H1 (cell line): ENCODE measurements at regions not wholly inside any gene's neighbourhood (a gene's known extent, or its start where the extent isn't known, plus 50 kb on each side); places are given as distances from the start of the nearest gene placed in this dataset.
A peak's percentile ranks its signal among the peaks of the same experiment; 100 is the strongest.

Experiments
- CTCF ChIA-PET: fragments of 300-600 bp; sonication (Branson Sonifier 250); formaldehyde crosslinking; loops from one replicate; lab custom pipeline; 2021; ENCODE audit not compliant: partially characterized antibody; lab: Charles Lee
- POLR2A ChIA-PET: fragments of 300-600 bp; sonication (Branson Sonifier 250); formaldehyde crosslinking; loops from one replicate; lab custom pipeline; 2021; ENCODE audit warnings: inconsistent platforms; ENCODE audit not compliant: partially characterized antibody; lab: Charles Lee
- DNase-seq, 2 experiments: peaks; one replicate each; pipeline versions ENCODE4 v3.0.0 to v3.0.0-alpha.2; 2010 to 2022; ENCODE audit warnings: low spot score in 2 of 2, low read depth in 1 of 2, mixed read lengths in 1 of 2
- FAIRE-seq: peaks from 2 replicates; lab custom pipeline; 2011; peaks lifted over from hg19 to GRCh38; lab: Jason Lieb, UNC
- H2AFZ ChIP-seq: 2 replicates; pipeline ENCODE4 v1.8.1; 2012; ENCODE audit warnings: low read length, inconsistent platforms
- H2AK5ac ChIP-seq: 2 replicates; pipeline ENCODE4 v1.6.1; 2013; ENCODE audit warnings: low read depth, low read length
- H2BK120ac ChIP-seq: replicated peaks from 2 replicates; pipeline ENCODE3; 2013; ENCODE audit warnings: low read depth, low read length, inconsistent platforms
- H2BK12ac ChIP-seq: 2 replicates; pipeline ENCODE4 v1.6.1; 2013; ENCODE audit warnings: low read depth, low read length
- H2BK15ac ChIP-seq: 2 replicates; pipeline ENCODE4 v1.6.1; 2013; ENCODE audit warnings: low read length
- H2BK20ac ChIP-seq: 2 replicates; pipeline ENCODE4 v1.6.1; 2013; ENCODE audit warnings: low read length
- H2BK5ac ChIP-seq: 2 replicates; pipeline ENCODE4 v1.6.1; 2013; ENCODE audit warnings: low read depth, low read length
- H3K14ac ChIP-seq: 2 replicates; pipeline ENCODE4 v1.6.1; 2013; ENCODE audit warnings: inconsistent platforms; ENCODE audit not compliant: insufficient read length
- H3K18ac ChIP-seq: 2 replicates; pipeline ENCODE4 v1.6.1; 2013; ENCODE audit warnings: low read length; ENCODE audit errors: extremely low read depth
- H3K23ac ChIP-seq: 2 replicates; pipeline ENCODE4 v1.6.1; 2013; ENCODE audit warnings: inconsistent platforms; ENCODE audit not compliant: insufficient read length
- H3K23me2 ChIP-seq: 2 replicates; pipeline ENCODE4 v1.6.1; 2013; ENCODE audit warnings: low read depth, low read length
- H3K27ac ChIP-seq: 2 replicates; pipeline ENCODE4 v1.6.1; 2011; ENCODE audit warnings: low read depth, low read length, inconsistent platforms
- H3K27me3 ChIP-seq, 4 experiments: replicated peaks in 1 of 4; 1 replicate in 1 of 4; 2 replicates in 3 of 4; pipeline versions ENCODE4 v1.6.1 to v1.8.1; 2011 to 2013; ENCODE audit warnings: low read length in 3 of 4, mild to moderate bottlenecking in 3 of 4, inconsistent platforms in 2 of 4, mixed read lengths in 2 of 4, moderate library complexity in 1 of 4; ENCODE audit not compliant: control insufficient read depth in 3 of 4, insufficient read depth in 3 of 4; ENCODE audit errors: extremely low read depth in 1 of 4
- H3K36me3 ChIP-seq, 4 experiments: 2 replicates each; pipeline versions ENCODE4 v1.6.1 to v1.8.1; 2011 to 2013; ENCODE audit warnings: mild to moderate bottlenecking in 4 of 4, low read length in 3 of 4, moderate library complexity in 2 of 4, control low read depth in 1 of 4, inconsistent platforms in 1 of 4; ENCODE audit not compliant: insufficient read depth in 4 of 4, control insufficient read depth in 2 of 4
- H3K4ac ChIP-seq: replicated peaks from 2 replicates; pipeline ENCODE3; 2013; ENCODE audit warnings: low read length, low read depth, mixed read lengths, inconsistent platforms; ENCODE audit not compliant: insufficient read length
- H3K4me1 ChIP-seq, 4 experiments: replicated peaks in 1 of 4; 1 replicate in 1 of 4; 2 replicates in 3 of 4; pipeline versions ENCODE4 v1.6.1 to v1.8.1; 2011 to 2013; ENCODE audit warnings: low read length in 3 of 4, inconsistent platforms in 2 of 4, mixed read lengths in 1 of 4; ENCODE audit not compliant: insufficient read depth in 4 of 4, control insufficient read depth in 3 of 4
- H3K4me2 ChIP-seq, 2 experiments: 2 replicates each; pipeline versions ENCODE4 v1.6.1 to v1.8.1; 2011 to 2013; ENCODE audit warnings: low read depth in 2 of 2, low read length in 2 of 2, control low read depth in 1 of 2, inconsistent platforms in 1 of 2, mild to moderate bottlenecking in 1 of 2; ENCODE audit not compliant: insufficient read depth in 1 of 2
- H3K4me3 ChIP-seq, 4 experiments: fragments of 200-600, 300-600 bp in 1 of 4; sonication (generic), shearing (Covaris generic), sonication (Bioruptor Twin) in 1 of 4; 2 replicates each; pipeline versions ENCODE4 v1.5.1 to v1.8.1; 2011 to 2016; ENCODE audit warnings: low read length in 4 of 4, low read depth in 3 of 4, control low read depth in 2 of 4, inconsistent platforms in 2 of 4, mild to moderate bottlenecking in 2 of 4, mixed read lengths in 1 of 4, moderate library complexity in 1 of 4; ENCODE audit not compliant: insufficient read depth in 2 of 4; ENCODE audit errors: extremely low read depth in 1 of 4
- H3K56ac ChIP-seq: replicated peaks from 2 replicates; pipeline ENCODE3; 2013; ENCODE audit warnings: low read depth, mild to moderate bottlenecking, mixed read lengths, low read length, inconsistent platforms; ENCODE audit not compliant: insufficient read length
- H3K79me1 ChIP-seq: 2 replicates; pipeline ENCODE4 v1.6.1; 2013; ENCODE audit warnings: low read depth, low read length, control low read depth
- H3K79me2 ChIP-seq, 2 experiments: 2 replicates each; pipeline versions ENCODE4 v1.6.1 to v1.8.1; 2012 to 2013; ENCODE audit warnings: low read length in 2 of 2, mild to moderate bottlenecking in 2 of 2, inconsistent platforms in 1 of 2; ENCODE audit not compliant: insufficient read depth in 2 of 2, control insufficient read depth in 1 of 2
- H3K9ac ChIP-seq, 4 experiments: replicated peaks in 1 of 4; 1 replicate in 1 of 4; 2 replicates in 3 of 4; pipeline versions ENCODE4 v1.6.1 to v1.8.1; 2011 to 2013; ENCODE audit warnings: low read depth in 3 of 4, low read length in 3 of 4, control low read depth in 2 of 4, mild to moderate bottlenecking in 2 of 4, moderate library complexity in 2 of 4, inconsistent platforms in 1 of 4; ENCODE audit errors: extremely low read depth in 1 of 4
- H3K9me3 ChIP-seq, 2 experiments: 2 replicates each; pipeline versions ENCODE4 v1.6.1 to v1.8.1; 2012 to 2013; ENCODE audit warnings: mild to moderate bottlenecking in 2 of 2, moderate library complexity in 2 of 2, control low read depth in 1 of 2, inconsistent platforms in 1 of 2, low read depth in 1 of 2, low read length in 1 of 2, mixed read lengths in 1 of 2; ENCODE audit not compliant: insufficient read depth in 2 of 2
- H4K20me1 ChIP-seq, 2 experiments: replicated peaks in 1 of 2; 2 replicates each; pipeline versions ENCODE3 to v1.8.1; 2011 to 2013; ENCODE audit warnings: inconsistent platforms in 2 of 2, low read length in 2 of 2, mild to moderate bottlenecking in 1 of 2; ENCODE audit not compliant: insufficient read depth in 2 of 2, control insufficient read depth in 1 of 2
- H4K5ac ChIP-seq: 2 replicates; pipeline ENCODE4 v1.6.1; 2013; ENCODE audit warnings: low read length, low read depth, mixed read lengths, inconsistent platforms; ENCODE audit not compliant: insufficient read length
- H4K8ac ChIP-seq: 2 replicates; pipeline ENCODE4 v1.8.0; 2013; ENCODE audit warnings: mild to moderate bottlenecking, moderate library complexity, low read length, inconsistent platforms; ENCODE audit not compliant: insufficient read depth; ENCODE audit errors: extremely low read depth
- H4K91ac ChIP-seq: replicated peaks from 2 replicates; pipeline ENCODE3; 2013; ENCODE audit warnings: low read length, mixed read lengths, inconsistent platforms; ENCODE audit not compliant: insufficient read length
- RBBP5 ChIP-seq: IDR thresholded peaks from 2 replicates; pipeline ENCODE4 v1.7.1; 2012; ENCODE audit warnings: low read depth, mild to moderate bottlenecking, inconsistent platforms, low read length, moderate library complexity, borderline replicate concordance
- SAP30 ChIP-seq: fragments of 300-600 bp; sonication (generic); IDR thresholded peaks from 2 replicates; pipeline ENCODE4 v1.7.1; 2012; ENCODE audit warnings: low read length, moderate library complexity, mild to moderate bottlenecking, inconsistent platforms; ENCODE audit not compliant: insufficient read depth, insufficient replicate concordance
- SUZ12 ChIP-seq: fragments of 200-600 bp; sonication (generic); IDR thresholded peaks from 2 replicates; pipeline ENCODE4 v1.6.1; 2012; ENCODE audit warnings: mild to moderate bottlenecking, inconsistent platforms, low read length, moderate library complexity, mixed read lengths
- TAF1 ChIP-seq: IDR thresholded peaks from 2 replicates; pipeline ENCODE4 v1.6.1; 2011; ENCODE audit warnings: mild to moderate bottlenecking, low read depth, low read length
- WGBS, 2 experiments: shearing (Covaris generic) in 1 of 2; methylation state at CpG; one replicate each; pipeline versions ENCODE4 v1.1.6 to v1.1.7; 2013 to 2015; ENCODE audit warnings: low lambda C conversion rate in 2 of 2, mixed read lengths in 2 of 2, inconsistent platforms in 1 of 2, low coverage in 1 of 2, missing lambda C conversion rate in 1 of 2; ENCODE audit not compliant: insufficient replicate concordance in 2 of 2, insufficient coverage in 1 of 2, insufficient read length in 1 of 2; ENCODE audit errors: extremely low coverage in 1 of 2, missing lambda C conversion rate in 1 of 2; 5-methylcytosine and 5-hydroxymethylcytosine counted together

DNA sequence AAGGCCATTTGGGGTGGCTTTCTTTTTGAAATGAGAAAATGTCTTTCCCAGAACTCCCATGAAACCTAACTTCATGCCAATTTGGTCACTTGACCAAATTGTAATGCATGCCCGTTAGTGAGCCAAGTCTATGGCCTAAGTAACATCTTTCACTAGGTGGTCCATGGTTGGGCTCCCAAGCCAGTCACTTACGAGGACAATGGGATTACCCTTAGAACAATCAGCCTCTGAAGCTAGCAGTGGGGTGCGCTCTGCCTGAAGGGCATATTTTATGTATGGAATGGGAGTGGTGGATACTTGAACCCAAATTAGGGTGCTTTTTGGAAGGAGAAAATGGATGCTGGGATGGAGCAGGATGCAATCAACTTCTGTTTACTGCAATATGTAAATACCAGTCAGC, 127.4 kb upstream of the GOLIM4 start:
- no peak for DNase-seq
- no peak overlapping the region for H4K5ac ChIP-seq
- no peak overlapping the region for H2BK12ac ChIP-seq
- no peak overlapping the region for H3K9ac ChIP-seq
- H3K27ac ChIP-seq = no peak overlapping the region
- no peak overlapping the region for H2BK120ac ChIP-seq
- H3K27me3 ChIP-seq = no peaks in the 10 kb centered on the region
- no peaks in the 10 kb centered on the region for H3K79me1 ChIP-seq
- H2BK15ac ChIP-seq = no peak overlapping the region
- no peaks in the 10 kb centered on the region for H3K79me2 ChIP-seq
- H3K18ac ChIP-seq = no peak overlapping the region
- H3K36me3 ChIP-seq = no peaks in the 10 kb centered on the region
- no peak overlapping the region for H3K56ac ChIP-seq
- H2BK20ac ChIP-seq = no peak overlapping the region
- H3K9me3 ChIP-seq = no peaks in the 10 kb centered on the region
- ChIA-PET CTCF (interaction anchor here (1.7 to 4.0 kb wide), 2 partner anchors 12 to 642 kb away, joined by 4 to 23 read pairs; no protein-coding TSS in a partner anchor), POLR2A (interaction anchor here (0.8 kb wide), 1 partner anchor 12 kb away, joined by 3 read pairs; no protein-coding TSS in a partner anchor)
- H3K14ac ChIP-seq = no peak overlapping the region
- no peaks in the 10 kb centered on the region for H4K20me1 ChIP-seq
- peak; percentile 50 for FAIRE-seq
- H3K4me1 ChIP-seq = peaks cover 0 to 4% (median 2%) of the 10 kb centered on the region in 4 experiments; a peak in 1 of 7 replicates
- no peak overlapping the region for H4K91ac ChIP-seq
- TF ChIP-seq SUZ12 (no peak), RBBP5 (no peak), TAF1 (no peak), SAP30 (no peak)
- WGBS, 2 experiments = 76% methylated on average over 3 of the region's 3 CpGs; no CpG with 5 or more reads in 1 of the 2 experiments
- H3K23me2 ChIP-seq = no peaks in the 10 kb centered on the region
- no peak overlapping the region for H3K23ac ChIP-seq
- H3K4me3 ChIP-seq = no peak overlapping the region
- H2AK5ac ChIP-seq = no peak overlapping the region
- no peak overlapping the region for H3K4ac ChIP-seq
- H2BK5ac ChIP-seq = no peak overlapping the region
- H2AFZ ChIP-seq = no peak overlapping the region
- H3K4me2 ChIP-seq = no peak overlapping the region
- no peak overlapping the region for H4K8ac ChIP-seq
